AG04449 (cell line): ENCODE measurements at regions not wholly inside any gene's neighbourhood (a gene's known extent, or its start where the extent isn't known, plus 50 kb on each side); places are given as distances from the start of the nearest gene placed in this dataset.

Experiments used
- CTCF ChIA-PET: fragments of 350-600 bp; formaldehyde crosslinking; extraction: SDS; loops from one replicate; lab custom pipeline; 2021; ENCODE audit warnings: antibody characterized with exemption; lab: Yijun Ruan, JAX
- POLR2A ChIA-PET: fragments of 400-600, 350-600 bp; formaldehyde crosslinking; extraction: SDS; loops from one replicate; lab custom pipeline; 2020; ENCODE audit warnings: antibody characterized with exemption, inconsistent platforms; lab: Yijun Ruan, JAX
- DNase-seq: peaks from one replicate; pipeline ENCODE4 v3.0.0-alpha.2; 2010; ENCODE audit warnings: low read depth, low spot score
- H3K4me3 ChIP-seq: 2 replicates; pipeline ENCODE4 v1.5.1; 2011; ENCODE audit warnings: low read depth, mild to moderate bottlenecking, control low read depth, low read length
- TF ChIP-seq, protein P1 (sequence below): IDR thresholded peaks from one replicate; pipeline ENCODE4 v1.5.1; 2011; ENCODE audit warnings: mild to moderate bottlenecking, moderate library complexity, low read length, control low read depth, inconsistent platforms; ENCODE audit not compliant: insufficient read depth; ENCODE audit errors: missing control alignments

DNA sequence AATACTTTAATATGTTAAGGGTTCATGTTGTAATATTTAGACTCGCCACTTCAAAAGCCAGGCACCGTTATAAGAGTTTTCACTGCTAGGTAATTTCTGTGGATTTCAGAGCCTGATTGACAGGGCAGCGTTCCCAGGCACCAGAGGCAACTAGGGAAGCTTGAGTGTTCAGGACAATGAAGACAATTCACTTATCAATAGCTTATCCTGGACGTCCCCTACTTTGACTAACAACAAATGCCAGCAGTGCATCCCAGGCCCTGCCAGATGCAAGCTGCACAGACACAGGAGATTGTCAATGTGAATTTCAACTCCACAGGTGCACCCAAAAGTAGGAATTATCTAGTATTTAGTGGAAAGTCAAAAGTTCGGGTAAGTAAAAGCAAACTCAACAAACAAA is 179.3 kb upstream of the GYPC start:
- H3K4me3 ChIP-seq, result no peak overlapping the region
- TF ChIP-seq, protein P1, sequence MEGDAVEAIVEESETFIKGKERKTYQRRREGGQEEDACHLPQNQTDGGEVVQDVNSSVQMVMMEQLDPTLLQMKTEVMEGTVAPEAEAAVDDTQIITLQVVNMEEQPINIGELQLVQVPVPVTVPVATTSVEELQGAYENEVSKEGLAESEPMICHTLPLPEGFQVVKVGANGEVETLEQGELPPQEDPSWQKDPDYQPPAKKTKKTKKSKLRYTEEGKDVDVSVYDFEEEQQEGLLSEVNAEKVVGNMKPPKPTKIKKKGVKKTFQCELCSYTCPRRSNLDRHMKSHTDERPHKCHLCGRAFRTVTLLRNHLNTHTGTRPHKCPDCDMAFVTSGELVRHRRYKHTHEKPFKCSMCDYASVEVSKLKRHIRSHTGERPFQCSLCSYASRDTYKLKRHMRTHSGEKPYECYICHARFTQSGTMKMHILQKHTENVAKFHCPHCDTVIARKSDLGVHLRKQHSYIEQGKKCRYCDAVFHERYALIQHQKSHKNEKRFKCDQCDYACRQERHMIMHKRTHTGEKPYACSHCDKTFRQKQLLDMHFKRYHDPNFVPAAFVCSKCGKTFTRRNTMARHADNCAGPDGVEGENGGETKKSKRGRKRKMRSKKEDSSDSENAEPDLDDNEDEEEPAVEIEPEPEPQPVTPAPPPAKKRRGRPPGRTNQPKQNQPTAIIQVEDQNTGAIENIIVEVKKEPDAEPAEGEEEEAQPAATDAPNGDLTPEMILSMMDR, result no peak
- POLR2A ChIA-PET, result no interaction called here
- no peak for DNase-seq
- CTCF ChIA-PET, result no interaction called here

DNA sequence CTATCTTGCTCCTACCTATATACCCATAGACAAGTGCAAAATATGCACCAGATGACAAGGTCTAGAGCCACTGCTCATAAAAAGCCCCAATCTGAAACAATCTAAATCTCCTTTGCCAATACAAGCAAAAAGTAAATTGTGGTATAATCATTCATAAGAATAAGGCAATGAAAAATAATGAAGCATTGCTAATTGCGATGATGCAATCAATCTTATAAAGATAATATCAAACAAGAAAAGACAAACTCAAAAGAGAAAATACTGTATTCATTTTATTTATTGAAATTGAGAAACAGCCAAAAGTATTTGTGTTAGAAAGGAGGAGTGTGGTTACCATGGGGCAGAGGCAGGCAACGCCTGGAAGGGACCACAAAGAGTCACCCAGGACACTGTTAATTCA is 175.9 kb upstream of the GYPC start:
- ChIA-PET CTCF (no interaction called here), POLR2A (no interaction called here)
- no peak for DNase-seq
- TF ChIP-seq, protein P1, result no peak
- H3K4me3 ChIP-seq, result no peak overlapping the region

DNA sequence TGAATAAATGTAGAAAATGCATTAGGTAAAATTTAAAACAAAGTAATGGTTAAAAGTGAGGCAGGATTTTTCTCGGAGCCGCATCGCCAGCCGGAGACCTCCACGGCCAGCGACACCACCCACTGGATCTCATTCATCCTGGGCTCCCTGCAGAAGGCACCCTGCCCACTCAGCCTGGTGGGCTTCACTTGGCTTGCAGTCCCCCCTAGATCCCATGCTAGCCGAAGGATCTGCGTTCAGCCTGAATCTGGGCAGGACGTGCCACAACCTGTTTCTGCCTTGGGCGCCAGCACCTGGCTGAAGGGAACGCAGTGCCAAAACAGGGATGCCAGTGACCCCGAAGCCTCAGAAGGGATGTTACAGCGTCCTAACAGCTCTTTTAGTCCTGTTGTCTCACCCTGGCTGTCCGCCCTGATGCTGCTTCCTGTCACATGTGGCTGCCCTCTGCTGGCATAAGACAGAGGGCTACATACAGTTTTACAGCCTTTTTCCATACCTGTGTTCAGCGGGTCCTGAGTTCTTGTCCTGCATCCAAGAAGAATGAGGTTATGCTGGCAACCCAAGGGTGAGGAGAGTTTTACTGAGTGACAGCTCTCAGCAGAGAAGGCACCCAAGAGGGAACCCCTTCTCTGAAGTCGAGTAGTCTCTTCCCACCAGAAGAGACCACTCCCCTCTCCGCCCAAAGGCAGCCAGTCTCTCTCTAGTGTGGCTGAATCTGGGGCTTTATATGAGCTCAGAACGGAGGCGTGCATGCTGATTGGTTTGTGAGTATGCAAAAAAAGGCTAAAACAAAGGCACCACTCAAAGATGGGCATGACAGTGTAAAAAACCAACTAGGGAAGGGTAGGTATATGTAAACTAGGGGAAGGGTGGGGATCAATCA is 173.1 kb upstream of the GYPC start:
- no peak overlapping the region for H3K4me3 ChIP-seq
- TF ChIP-seq, protein P1, result no peak
- CTCF ChIA-PET, result no interaction called here
- POLR2A ChIA-PET, result no interaction called here
- DNase-seq, result no peak

DNA sequence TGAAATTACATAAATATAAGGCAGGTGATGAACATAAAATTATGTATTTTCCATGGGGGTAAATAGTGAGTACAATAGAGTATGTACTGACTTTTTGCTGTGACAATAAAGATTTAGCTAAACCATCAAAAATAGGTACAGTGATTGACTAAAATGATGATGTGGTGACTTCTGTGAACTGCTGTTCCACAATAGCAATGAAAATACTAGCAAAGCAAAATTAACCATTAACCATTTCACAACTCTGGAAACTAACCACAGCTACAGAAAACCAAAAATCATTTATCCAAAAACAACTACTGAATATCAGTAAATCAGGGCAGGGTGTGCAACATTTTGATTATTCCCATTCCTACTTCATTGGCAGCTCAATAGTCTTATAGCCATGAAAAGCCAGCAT is 161.4 kb upstream of the GYPC start:
- no peak overlapping the region for H3K4me3 ChIP-seq
- ChIA-PET CTCF (no interaction called here), POLR2A (no interaction called here)
- TF ChIP-seq, protein P1, result no peak
- DNase-seq, result no peak

DNA sequence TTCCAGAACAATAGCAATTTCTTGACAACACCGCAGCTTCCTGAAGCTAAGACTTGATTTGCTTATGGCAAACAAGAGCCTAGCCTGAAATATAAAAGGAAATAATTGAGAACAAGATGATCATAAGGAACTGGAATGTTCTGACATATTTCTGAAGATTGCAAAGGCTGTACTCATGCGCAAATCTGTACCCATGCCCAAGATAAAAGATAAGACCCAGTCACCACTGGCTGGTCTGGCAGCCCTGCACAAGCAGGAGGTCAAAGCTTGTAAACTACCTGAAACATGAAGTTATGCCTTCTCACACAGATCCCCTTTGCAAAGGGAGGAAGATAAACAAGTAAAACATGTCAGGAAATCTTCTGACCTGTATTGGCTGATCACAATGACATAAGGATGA is 160.8 kb upstream of the GYPC start:
- POLR2A ChIA-PET, result no interaction called here
- DNase-seq, result no peak
- CTCF ChIA-PET, result no interaction called here

DNA sequence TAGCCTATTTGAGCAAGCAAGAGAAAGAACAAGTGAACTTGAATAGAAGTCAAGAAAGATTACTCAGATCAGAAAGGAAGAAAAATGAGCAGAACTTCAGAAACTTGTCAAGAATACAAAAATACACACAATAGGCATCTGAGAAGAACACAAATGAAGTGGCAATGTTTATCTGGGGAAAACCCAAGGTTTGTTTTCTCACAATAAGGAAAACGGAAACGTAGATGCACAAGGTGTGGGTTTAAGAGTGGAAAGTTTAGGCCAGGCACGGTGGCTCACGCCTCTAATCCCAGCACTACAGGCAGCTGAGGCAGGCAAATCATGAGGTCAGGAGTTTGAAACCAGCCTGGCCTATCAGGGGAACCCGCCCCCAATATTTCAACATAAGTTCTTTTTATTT is 159.5 kb upstream of the GYPC start:
- DNase-seq, result no peak
- TF ChIP-seq, protein P1, result no peak
- ChIA-PET POLR2A (no interaction called here), CTCF (no interaction called here)
- H3K4me3 ChIP-seq, result no peak overlapping the region

More for the DNA sequence above, 160.8 kb upstream of the GYPC start:
- TF ChIP-seq, protein P1, result no peak
- H3K4me3 ChIP-seq, result no peak overlapping the region
